MM.1S (cell line): ENCODE measurements at regions not wholly inside any gene's neighbourhood (a gene's known extent, or its start where the extent isn't known, plus 50 kb on each side); places are given as distances from the start of the nearest gene placed in this dataset.
A peak's percentile ranks its signal among the peaks of the same experiment; 100 is the strongest.

Experiments used
- DNase-seq: peaks from one replicate; pipeline ENCODE4 v3.0.0-alpha.2; 2015
- H2AFZ ChIP-seq: fragments of 300-600 bp; sonication (generic); 2 replicates; pipeline ENCODE4 v1.6.0; 2016; ENCODE audit warnings: antibody characterized with exemption, low read length
- H3F3A ChIP-seq: fragments of 300-600 bp; sonication (generic); 2 replicates; pipeline ENCODE4 v1.6.1; 2016; ENCODE audit warnings: mild to moderate bottlenecking, antibody characterized with exemption, low read length, moderate library complexity, mixed read lengths; ENCODE audit not compliant: insufficient read depth
- H3K27ac ChIP-seq: fragments of 300-600 bp; sonication (generic); 2 replicates; pipeline ENCODE4 v1.5.1; 2016; ENCODE audit warnings: mild to moderate bottlenecking, low read length
- H3K27me3 ChIP-seq: fragments of 300-600 bp; sonication (generic); replicated peaks from 2 replicates; pipeline ENCODE4 v1.6.0; 2016; ENCODE audit warnings: low read length; ENCODE audit not compliant: insufficient read depth
- H3K36me3 ChIP-seq: fragments of 300-600 bp; sonication (generic); replicated peaks from 2 replicates; pipeline ENCODE4 v1.6.1; 2016; ENCODE audit warnings: mild to moderate bottlenecking, low read length, mixed read lengths; ENCODE audit not compliant: insufficient read depth
- H3K4me1 ChIP-seq: fragments of 300-600 bp; sonication (generic); 2 replicates; pipeline ENCODE4 v1.6.1; 2016; ENCODE audit warnings: low read length, mixed read lengths
- H3K4me2 ChIP-seq: fragments of 300-600 bp; sonication (generic); 2 replicates; pipeline ENCODE4 v1.6.0; 2016; ENCODE audit warnings: low read depth, low read length
- H3K4me3 ChIP-seq: fragments of 300-600 bp; sonication (generic); 2 replicates; pipeline ENCODE4 v1.5.1; 2016; ENCODE audit warnings: low read length, mixed read lengths
- H3K79me2 ChIP-seq: fragments of 300-600 bp; sonication (generic); 2 replicates; pipeline ENCODE4 v1.6.1; 2016; ENCODE audit warnings: mixed run types, low read length, mixed read lengths
- H3K9ac ChIP-seq: fragments of 300-600 bp; sonication (generic); 2 replicates; pipeline ENCODE4 v1.6.1; 2016; ENCODE audit warnings: low read length, mixed read lengths
- H3K9me2 ChIP-seq: fragments of 300-600 bp; sonication (generic); replicated peaks from 2 replicates; pipeline ENCODE4 v1.6.1; 2016; ENCODE audit warnings: mild to moderate bottlenecking, low read length, mixed read lengths; ENCODE audit not compliant: insufficient read depth
- H3K9me3 ChIP-seq: fragments of 300-600 bp; sonication (generic); replicated peaks from 2 replicates; pipeline ENCODE4 v1.6.1; 2016; ENCODE audit warnings: mild to moderate bottlenecking, low read length, mixed read lengths; ENCODE audit not compliant: insufficient read depth
- H4K20me1 ChIP-seq: fragments of 300-600 bp; sonication (generic); 2 replicates; pipeline ENCODE4 v1.6.1; 2016; ENCODE audit warnings: mild to moderate bottlenecking, low read length, moderate library complexity, mixed read lengths; ENCODE audit not compliant: insufficient read depth
- CTCF ChIP-seq: fragments of 300-600 bp; sonication (generic); IDR thresholded peaks from 2 replicates; pipeline ENCODE4 v1.5.1; 2016; ENCODE audit warnings: antibody characterized with exemption, low read length, mixed read lengths
- EZH2 ChIP-seq: fragments of 300-600 bp; sonication (generic); optimal IDR thresholded peaks from 2 replicates; pipeline ENCODE3; 2017; ENCODE audit warnings: low read depth, mild to moderate bottlenecking, antibody characterized with exemption, low read length, mixed read lengths
- EZH2phosphoT487 ChIP-seq: fragments of 300-600 bp; sonication (generic); IDR thresholded peaks from 2 replicates; pipeline ENCODE4 v1.6.1; 2018; ENCODE audit warnings: antibody characterized with exemption, low read length

DNA sequence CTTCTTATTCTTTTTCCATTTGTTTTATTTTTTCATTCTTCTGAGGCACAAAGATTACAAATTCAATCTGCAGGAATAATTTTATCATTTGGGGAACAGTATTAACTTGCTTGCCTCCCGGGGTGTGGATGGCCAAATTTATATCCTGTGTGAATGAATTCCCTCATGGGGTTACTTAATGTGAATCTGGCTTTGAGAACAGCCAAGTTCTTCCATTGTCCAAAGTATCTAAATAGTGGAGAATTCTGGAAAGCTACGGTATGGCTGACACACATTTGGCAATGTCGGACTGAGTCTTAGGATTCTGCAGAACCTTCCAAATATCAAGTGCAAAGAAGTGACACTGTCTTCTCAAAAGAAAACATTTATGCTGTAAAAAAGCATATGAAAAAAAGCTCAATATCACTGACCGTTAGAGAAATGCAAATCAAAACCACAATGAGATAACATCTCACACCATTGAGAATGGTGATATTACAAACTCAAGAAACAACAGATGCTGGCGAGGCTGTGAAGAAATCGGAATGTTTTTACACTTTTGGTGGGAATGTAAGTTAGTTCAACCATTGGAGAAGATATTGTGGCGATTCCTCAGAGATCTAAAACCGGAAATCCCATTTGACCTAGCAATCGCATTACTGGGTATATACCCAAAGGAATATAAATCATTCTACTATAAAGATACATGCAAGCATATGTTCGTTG is 620.2 kb downstream of the EFNB2 start:
- no peak overlapping the region for H3K4me3 ChIP-seq

DNA sequence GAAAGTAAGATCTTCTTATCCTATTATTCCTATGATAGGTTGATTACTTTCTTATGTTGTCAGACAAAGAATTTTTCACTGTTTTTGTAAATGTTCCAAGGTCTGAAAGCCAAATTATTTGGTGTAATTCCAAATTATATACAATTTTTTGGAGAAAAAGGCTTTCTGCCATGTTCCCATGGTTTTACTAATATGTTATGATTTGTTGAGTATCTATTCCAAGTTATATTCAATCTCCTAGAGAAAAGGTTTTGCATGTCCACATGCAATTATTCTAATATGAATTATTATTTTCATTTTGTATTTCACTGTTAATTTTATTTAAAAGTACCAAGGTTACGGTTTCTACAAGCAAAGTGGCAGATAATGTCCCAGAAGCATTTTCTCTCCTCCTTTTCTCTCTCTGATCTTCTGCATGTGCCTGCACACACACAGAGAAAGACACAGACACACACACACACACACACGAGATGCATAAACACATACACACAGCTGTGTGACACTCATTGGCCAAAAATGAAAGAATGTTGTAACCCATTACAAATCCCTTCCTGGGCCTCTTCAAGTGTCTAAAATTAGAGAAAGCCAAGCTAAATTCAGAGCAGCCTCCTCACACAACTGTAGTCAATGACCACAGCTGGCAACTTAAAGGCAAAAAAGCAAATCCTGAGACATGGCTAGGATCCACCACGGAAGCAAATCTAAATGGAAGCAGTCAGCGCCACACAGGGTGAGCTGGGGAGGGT is 621.0 kb downstream of the EFNB2 start:
- Histone ChIP-seq H3K36me3 (no peaks in the 10 kb centered on the region), H4K20me1 (no peaks in the 10 kb centered on the region), H3K4me2 (peak overlapping the region; percentile 43), H3K79me2 (no peaks in the 10 kb centered on the region), H3K9me2 (no peaks in the 10 kb centered on the region), H3K27me3 (no peaks in the 10 kb centered on the region), H3F3A (no peaks in the 10 kb centered on the region), H2AFZ (peak overlapping the region; percentile 40; the same call in 1 of the 2 replicates), H3K27ac (no peak overlapping the region; the same call in 1 of the 2 replicates), H3K9ac (no peak overlapping the region), H3K4me3 (no peak overlapping the region; the same call in 1 of the 2 replicates), H3K9me3 (no peaks in the 10 kb centered on the region), H3K4me1 (peaks cover 18% of the 10 kb centered on the region)
- TF ChIP-seq EZH2 (no peak), EZH2phosphoT487 (no peak), CTCF (no peak)
- no peak for DNase-seq

More for the DNA sequence above, 620.2 kb downstream of the EFNB2 start:
- TF ChIP-seq EZH2 (no peak), CTCF (no peak), EZH2phosphoT487 (no peak)
- H3K9me3 ChIP-seq, result no peaks in the 10 kb centered on the region
- H3K36me3 ChIP-seq, result no peaks in the 10 kb centered on the region
- H3K27ac ChIP-seq, result no peak overlapping the region
- H3K4me1 ChIP-seq, result peaks cover 19% of the 10 kb centered on the region
- no peak overlapping the region for H2AFZ ChIP-seq
- no peaks in the 10 kb centered on the region for H3K9me2 ChIP-seq
- H3K79me2 ChIP-seq, result no peaks in the 10 kb centered on the region
- H3K9ac ChIP-seq, result no peak overlapping the region
- peak overlapping the region; percentile 43; the same call in 1 of the 2 replicates for H3K4me2 ChIP-seq
- no peaks in the 10 kb centered on the region for H4K20me1 ChIP-seq
- no peaks in the 10 kb centered on the region for H3K27me3 ChIP-seq
- no peaks in the 10 kb centered on the region for H3F3A ChIP-seq
- DNase-seq, result no peak

DNA sequence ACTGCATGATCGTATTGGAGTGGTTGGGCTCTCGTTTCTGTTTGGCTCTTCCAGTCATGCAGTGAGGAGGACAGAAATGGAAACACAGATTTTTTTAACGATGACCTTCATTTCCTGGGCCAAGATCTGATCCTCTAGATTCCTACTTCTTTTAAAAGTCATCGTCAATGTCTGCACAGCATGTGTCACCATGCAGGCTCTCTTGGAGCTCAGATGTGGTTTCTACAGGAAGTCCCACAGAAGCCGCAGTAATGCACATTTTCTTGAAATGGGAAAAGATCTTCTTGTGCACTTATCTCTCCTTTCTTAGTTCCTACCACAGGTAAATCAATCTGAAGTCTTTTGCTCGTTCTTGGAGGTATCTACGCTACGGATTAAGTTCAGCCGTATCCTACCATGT is 626.9 kb downstream of the EFNB2 start:
- Histone ChIP-seq H3K9me3 (no peaks in the 10 kb centered on the region), H3K9ac (no peak overlapping the region; the same call in 1 of the 2 replicates), H3K79me2 (no peaks in the 10 kb centered on the region), H3K27ac (peak overlapping the region; percentile 65; the same call in 1 of the 2 replicates), H3K9me2 (no peaks in the 10 kb centered on the region), H3F3A (peaks cover 17% of the 10 kb centered on the region), H3K4me3 (peak overlapping the region; percentile 47), H4K20me1 (no peaks in the 10 kb centered on the region), H3K4me2 (peak overlapping the region; percentile 79), H3K36me3 (no peaks in the 10 kb centered on the region), H2AFZ (peak overlapping the region; percentile 6; the same call in 1 of the 2 replicates), H3K4me1 (peaks cover 14% of the 10 kb centered on the region), H3K27me3 (no peaks in the 10 kb centered on the region)
- TF ChIP-seq EZH2, result no peak
- no peak for TF ChIP-seq EZH2phosphoT487
- TF ChIP-seq CTCF, result no peak
- DNase-seq, result peak; percentile 91
